Muscle layer of colon (tissue), 2 donors: ENCODE measurements at regions not wholly inside any gene's neighbourhood (a gene's known extent, or its start where the extent isn't known, plus 50 kb on each side); places are given as distances from the start of the nearest gene placed in this dataset.
"Not testable (repeated sequence)": the region's sequence is repeated elsewhere in the genome, so short reads cannot be mapped to it uniquely, and the experiment has no call there.

ENCODE experiments used
- H3K27ac ChIP-seq: one replicate; pipeline ENCODE4 v1.7.0; 2013; ENCODE audit warnings: low read depth, mild to moderate bottlenecking, low read length, moderate library complexity
- H3K27me3 ChIP-seq, 2 donors: one replicate each; pipeline ENCODE4 v1.7.0; 2013; ENCODE audit warnings: low read length in 2 of 2, mild to moderate bottlenecking in 2 of 2; ENCODE audit not compliant: insufficient read depth in 2 of 2, control insufficient read depth in 1 of 2
- H3K36me3 ChIP-seq: one replicate; pipeline ENCODE4 v1.7.0; 2013; ENCODE audit warnings: mild to moderate bottlenecking, low read length; ENCODE audit not compliant: insufficient read depth
- H3K4me1 ChIP-seq: one replicate; pipeline ENCODE4 v1.7.0; 2013; ENCODE audit warnings: mild to moderate bottlenecking, low read length; ENCODE audit not compliant: insufficient read depth
- H3K4me3 ChIP-seq, 2 donors: one replicate each; pipeline ENCODE4 v1.7.0; 2013; ENCODE audit warnings: low read length in 2 of 2, low read depth in 1 of 2, mild to moderate bottlenecking in 1 of 2, moderate library complexity in 1 of 2
- H3K9ac ChIP-seq: one replicate; pipeline ENCODE4 v1.7.0; 2013; ENCODE audit warnings: low read length
- H3K9me3 ChIP-seq: one replicate; pipeline ENCODE4 v1.7.0; 2013; ENCODE audit warnings: mild to moderate bottlenecking, low read length
- donor health status: abdominal sarcoma.
- donor health status: Adenocarcinoma of cecum.

- H3K27me3 ChIP-seq, H3K9me3 ChIP-seq, H3K4me3 ChIP-seq, H3K36me3 ChIP-seq, H3K27ac ChIP-seq, H3K9ac ChIP-seq: not testable (repeated sequence)
- H3K4me1 ChIP-seq: peaks cover 10% of the 10 kb centered on the region
These were observed 52.3 kb downstream of the SEPTIN7 start for GRCh38 chr7:35853194-35853593.

- Histone ChIP-seq H3K27ac (no peak overlapping the region), H3K4me1 (peaks cover 8% of the 10 kb centered on the region), H3K36me3 (no peaks in the 10 kb centered on the region), H3K27me3 (no peaks in the 10 kb centered on the region), H3K9ac (no peak overlapping the region), H3K9me3 (no peaks in the 10 kb centered on the region), H3K4me3 (no peak overlapping the region)
These were observed 53.5 kb downstream of the SEPTIN7 start for GRCh38 chr7:35854311-35854710.

DNA sequence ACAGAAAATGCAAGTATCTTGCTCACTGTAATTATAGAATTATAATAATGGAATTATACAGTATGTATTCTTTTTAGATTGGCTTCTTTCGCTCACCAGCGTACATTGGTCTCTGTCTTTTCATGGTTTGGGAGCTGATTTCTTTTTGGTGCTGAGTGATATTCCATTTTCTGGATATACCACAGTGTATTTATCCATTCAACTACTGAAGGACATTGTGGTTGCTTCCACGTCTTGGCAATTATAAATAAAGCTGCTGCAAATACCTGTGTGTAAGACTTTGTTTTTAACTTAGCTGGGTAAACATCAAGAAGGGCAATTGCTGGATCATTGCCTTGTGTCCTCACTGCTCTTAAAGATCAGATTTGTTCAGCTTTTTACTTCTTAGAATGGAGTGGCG, 55.3 kb downstream of the SEPTIN7 start:
- H3K9me3 ChIP-seq: no peaks in the 10 kb centered on the region
- H3K4me3 ChIP-seq: no peak overlapping the region
- no peak overlapping the region for H3K27ac ChIP-seq
- H3K9ac ChIP-seq: no peak overlapping the region
- H3K27me3 ChIP-seq: no peaks in the 10 kb centered on the region
- H3K4me1 ChIP-seq: peaks cover 10% of the 10 kb centered on the region
- no peaks in the 10 kb centered on the region for H3K36me3 ChIP-seq

GRCh38 chr7:35860664-35861063, 59.8 kb downstream of the SEPTIN7 start:
- H3K4me1 ChIP-seq: peaks cover 5% of the 10 kb centered on the region
- no peak overlapping the region for H3K4me3 ChIP-seq

DNA sequence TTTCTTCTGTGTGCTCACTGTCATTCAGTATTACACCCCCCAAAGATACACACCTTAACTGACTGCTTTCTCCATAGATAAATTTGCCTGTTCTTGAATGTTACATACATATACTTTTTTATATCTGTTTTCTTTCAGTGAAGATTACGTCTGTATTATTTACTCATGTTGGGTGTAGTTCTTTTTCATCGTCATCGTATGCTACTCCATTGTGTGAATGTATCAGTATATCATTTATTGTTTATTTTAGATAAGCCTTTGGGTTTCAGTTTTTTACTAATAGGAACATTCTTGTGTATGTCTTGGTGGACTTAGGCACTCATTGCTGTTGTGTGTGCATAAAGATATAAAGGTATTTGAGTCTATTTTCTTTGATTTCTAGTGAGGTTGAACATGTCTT, 64.4 kb downstream of the SEPTIN7 start:
- no peaks in the 10 kb centered on the region for H3K27me3 ChIP-seq
- H3K27ac ChIP-seq: no peak overlapping the region
- no peak overlapping the region for H3K4me3 ChIP-seq
- H3K36me3 ChIP-seq: peaks cover 25% of the 10 kb centered on the region
- H3K9ac ChIP-seq: no peak overlapping the region
- no peaks in the 10 kb centered on the region for H3K9me3 ChIP-seq
- peaks cover 8% of the 10 kb centered on the region for H3K4me1 ChIP-seq

More at GRCh38 chr7:35860664-35861063, 59.8 kb downstream of the SEPTIN7 start:
- Histone ChIP-seq H3K36me3 (peaks cover 8% of the 10 kb centered on the region), H3K27ac (no peak overlapping the region), H3K9ac (no peak overlapping the region), H3K9me3 (no peaks in the 10 kb centered on the region), H3K27me3 (no peaks in the 10 kb centered on the region)

GRCh38 chr7:35866186-35866585, 65.3 kb downstream of the SEPTIN7 start:
- H3K27me3 ChIP-seq: no peaks in the 10 kb centered on the region
- H3K36me3 ChIP-seq: peaks cover 25% of the 10 kb centered on the region
- no peak overlapping the region for H3K9ac ChIP-seq
- H3K9me3 ChIP-seq: no peaks in the 10 kb centered on the region
- no peak overlapping the region for H3K27ac ChIP-seq
- peaks cover 8% of the 10 kb centered on the region for H3K4me1 ChIP-seq
- no peak overlapping the region for H3K4me3 ChIP-seq

GRCh38 chr7:35869117-35869516, 68.3 kb downstream of the SEPTIN7 start:
- Histone ChIP-seq H3K36me3 (peaks cover 20% of the 10 kb centered on the region), H3K4me1 (peaks cover 13% of the 10 kb centered on the region)
- not testable (repeated sequence) for H3K27ac ChIP-seq, H3K9ac ChIP-seq, H3K4me3 ChIP-seq, H3K27me3 ChIP-seq, H3K9me3 ChIP-seq

DNA sequence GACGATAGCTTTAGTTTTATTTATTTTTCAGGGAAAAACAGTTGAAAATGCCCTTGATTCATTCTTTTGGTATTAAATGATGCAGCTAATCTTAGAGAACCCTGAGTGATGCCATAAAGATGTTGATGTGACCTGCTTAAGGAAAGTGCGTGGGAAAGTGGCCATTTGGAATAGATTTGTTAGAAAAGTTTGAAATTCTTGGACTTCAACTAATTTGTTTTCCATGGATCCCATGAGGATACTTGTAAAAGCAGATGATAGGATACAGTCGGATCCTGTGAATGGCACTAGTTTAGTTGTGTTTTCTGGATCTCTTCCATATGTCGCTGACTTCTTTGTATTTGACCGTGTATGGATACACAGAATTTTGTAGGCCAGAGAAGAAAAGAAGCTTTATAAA, 69.0 kb downstream of the SEPTIN7 start:
- no peak overlapping the region for H3K4me3 ChIP-seq
- no peaks in the 10 kb centered on the region for H3K27me3 ChIP-seq
- no peaks in the 10 kb centered on the region for H3K9me3 ChIP-seq
- no peak overlapping the region for H3K9ac ChIP-seq
- peaks cover 18% of the 10 kb centered on the region for H3K36me3 ChIP-seq
- no peak overlapping the region for H3K27ac ChIP-seq
- peaks cover 13% of the 10 kb centered on the region for H3K4me1 ChIP-seq

DNA sequence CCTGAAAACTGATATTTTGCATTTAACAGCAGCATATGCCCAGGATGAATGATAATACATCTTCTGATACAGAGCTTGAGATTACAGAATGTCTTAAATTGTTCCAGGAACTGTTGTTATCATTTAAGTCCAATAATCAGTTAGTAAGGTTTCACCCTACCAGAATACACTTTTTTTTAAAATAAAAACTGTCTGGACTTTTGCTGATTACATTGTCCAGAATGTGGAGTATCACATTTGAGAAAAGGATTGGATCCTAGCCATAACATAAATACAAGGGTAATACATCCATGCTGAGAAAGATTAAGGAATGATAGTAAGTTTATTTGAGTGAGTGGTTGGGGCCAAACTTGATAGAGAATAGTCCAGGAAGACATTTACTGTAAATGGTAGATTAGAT, 71.0 kb downstream of the SEPTIN7 start:
- H3K27me3 ChIP-seq: no peaks in the 10 kb centered on the region
- no peak overlapping the region for H3K4me3 ChIP-seq
- H3K27ac ChIP-seq: no peak overlapping the region
- peaks cover 4% of the 10 kb centered on the region for H3K4me1 ChIP-seq
- H3K9me3 ChIP-seq: no peaks in the 10 kb centered on the region
- peaks cover 6% of the 10 kb centered on the region for H3K36me3 ChIP-seq
- H3K9ac ChIP-seq: no peak overlapping the region

GRCh38 chr7:35874886-35875285, 74.0 kb downstream of the SEPTIN7 start:
- Histone ChIP-seq H3K9ac (no peak overlapping the region), H3K27ac (no peak overlapping the region), H3K4me1 (peaks cover 4% of the 10 kb centered on the region)

DNA sequence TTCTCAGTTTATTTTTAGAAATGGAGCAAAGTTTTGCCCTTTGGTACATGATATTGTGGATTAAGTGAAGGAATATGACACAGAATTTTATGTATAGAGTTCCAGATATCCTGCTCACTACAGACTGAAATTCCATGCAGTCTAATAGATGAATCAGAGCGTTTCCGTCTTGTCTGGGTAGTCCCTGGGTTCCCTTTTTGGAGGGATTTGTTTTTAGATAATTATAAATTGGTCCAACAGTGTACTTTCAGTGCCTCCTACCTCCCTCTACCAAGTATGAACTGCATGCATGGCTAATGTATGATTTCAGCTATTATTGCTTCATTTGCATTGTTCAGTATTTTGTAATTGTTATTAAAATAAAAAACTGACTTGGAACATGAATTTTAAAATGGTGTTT, 74.4 kb downstream of the SEPTIN7 start:
- Histone ChIP-seq H3K27ac (no peak overlapping the region), H3K9me3 (no peaks in the 10 kb centered on the region), H3K9ac (no peak overlapping the region), H3K27me3 (no peaks in the 10 kb centered on the region), H3K36me3 (no peaks in the 10 kb centered on the region), H3K4me1 (peaks cover 4% of the 10 kb centered on the region), H3K4me3 (no peak overlapping the region)

More at GRCh38 chr7:35874886-35875285, 74.0 kb downstream of the SEPTIN7 start:
- no peaks in the 10 kb centered on the region for H3K36me3 ChIP-seq
- H3K4me3 ChIP-seq: no peak overlapping the region
- H3K27me3 ChIP-seq: no peaks in the 10 kb centered on the region
- no peaks in the 10 kb centered on the region for H3K9me3 ChIP-seq

GRCh38 chr7:35878351-35878750, 77.5 kb downstream of the SEPTIN7 start:
- Histone ChIP-seq H3K4me1 (no peaks in the 10 kb centered on the region), H3K9me3 (no peaks in the 10 kb centered on the region)

More at GRCh38 chr7:35878351-35878750, 77.5 kb downstream of the SEPTIN7 start:
- Histone ChIP-seq H3K36me3 (no peaks in the 10 kb centered on the region), H3K27ac (no peak overlapping the region), H3K4me3 (no peak overlapping the region), H3K9ac (no peak overlapping the region), H3K27me3 (no peaks in the 10 kb centered on the region)
